Astrocyte (in vitro differentiated cells and primary cell): ENCODE measurements at regions not wholly inside any gene's neighbourhood (a gene's known extent, or its start where the extent isn't known, plus 50 kb on each side); places are given as distances from the start of the nearest gene placed in this dataset.
"Not testable (repeated sequence)": the region's sequence is repeated elsewhere in the genome, so short reads cannot be mapped to it uniquely, and the experiment has no call there.

ENCODE experiments used
- EZH2 ChIP-seq: IDR thresholded peaks from 2 replicates; pipeline ENCODE4 v1.6.1; 2012; ENCODE audit warnings: mild to moderate bottlenecking, low read length, inconsistent platforms; ENCODE audit not compliant: insufficient read depth
- TF ChIP-seq, protein P1 (sequence below): IDR thresholded peaks from 2 replicates; pipeline ENCODE4 v1.5.1; 2011; ENCODE audit warnings: low read depth, mild to moderate bottlenecking, inconsistent platforms, low read length, moderate library complexity; ENCODE audit not compliant: insufficient read depth

GRCh38 chr12:75686233-75686632, 174.8 kb upstream of the KRR1 start:
- TF ChIP-seq, protein P1, sequence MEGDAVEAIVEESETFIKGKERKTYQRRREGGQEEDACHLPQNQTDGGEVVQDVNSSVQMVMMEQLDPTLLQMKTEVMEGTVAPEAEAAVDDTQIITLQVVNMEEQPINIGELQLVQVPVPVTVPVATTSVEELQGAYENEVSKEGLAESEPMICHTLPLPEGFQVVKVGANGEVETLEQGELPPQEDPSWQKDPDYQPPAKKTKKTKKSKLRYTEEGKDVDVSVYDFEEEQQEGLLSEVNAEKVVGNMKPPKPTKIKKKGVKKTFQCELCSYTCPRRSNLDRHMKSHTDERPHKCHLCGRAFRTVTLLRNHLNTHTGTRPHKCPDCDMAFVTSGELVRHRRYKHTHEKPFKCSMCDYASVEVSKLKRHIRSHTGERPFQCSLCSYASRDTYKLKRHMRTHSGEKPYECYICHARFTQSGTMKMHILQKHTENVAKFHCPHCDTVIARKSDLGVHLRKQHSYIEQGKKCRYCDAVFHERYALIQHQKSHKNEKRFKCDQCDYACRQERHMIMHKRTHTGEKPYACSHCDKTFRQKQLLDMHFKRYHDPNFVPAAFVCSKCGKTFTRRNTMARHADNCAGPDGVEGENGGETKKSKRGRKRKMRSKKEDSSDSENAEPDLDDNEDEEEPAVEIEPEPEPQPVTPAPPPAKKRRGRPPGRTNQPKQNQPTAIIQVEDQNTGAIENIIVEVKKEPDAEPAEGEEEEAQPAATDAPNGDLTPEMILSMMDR = not testable (repeated sequence)
- TF ChIP-seq EZH2 = not testable (repeated sequence)
